GM21786 (cell line): ENCODE measurements at regions not wholly inside any gene's neighbourhood (a gene's known extent, or its start where the extent isn't known, plus 50 kb on each side); places are given as distances from the start of the nearest gene placed in this dataset.

ENCODE experiments used
- ATAC-seq: cut with Tn5 transposase; IDR thresholded peaks from one replicate; pipeline ENCODE4 v1.9.1; 2021; ENCODE audit not compliant: unreplicated experiment

- ATAC-seq = no peak
Measured at GRCh38 chr22:48897645-48898370, 929.9 kb downstream of the BRD1 start.

- ATAC-seq = no peak
Measured at GRCh38 chr22:48896766-48897644, 930.7 kb downstream of the BRD1 start.

GRCh38 chr22:48895831-48896765, 931.6 kb downstream of the BRD1 start:
- no peak for ATAC-seq

GRCh38 chr22:48895336-48895735, 932.3 kb downstream of the BRD1 start:
- no peak for ATAC-seq

GRCh38 chr22:48894804-48895250, 932.8 kb downstream of the BRD1 start:
- ATAC-seq = no peak

- ATAC-seq = no peak
Measured at GRCh38 chr22:48894064-48894671, 933.5 kb downstream of the BRD1 start.

- ATAC-seq = no peak
Measured at GRCh38 chr22:48893288-48894063, 934.2 kb downstream of the BRD1 start.

GRCh38 chr22:48892578-48893287, 934.9 kb downstream of the BRD1 start:
- ATAC-seq = no peak

- no peak for ATAC-seq
Measured at GRCh38 chr22:48891688-48892577, 935.7 kb downstream of the BRD1 start.

- no peak for ATAC-seq
Measured at GRCh38 chr22:48890693-48891554, 936.7 kb downstream of the BRD1 start.

- no peak for ATAC-seq
Measured at GRCh38 chr22:48889887-48890692, 937.6 kb downstream of the BRD1 start.

GRCh38 chr22:48889209-48889830, 938.4 kb downstream of the BRD1 start:
- no peak for ATAC-seq

GRCh38 chr22:48888466-48889208, 939.0 kb downstream of the BRD1 start:
- no peak for ATAC-seq

- ATAC-seq = no peak
Measured at GRCh38 chr22:48887394-48888332, 940.0 kb downstream of the BRD1 start.
